H1 (cell line): ENCODE measurements at regions not wholly inside any gene's neighbourhood (a gene's known extent, or its start where the extent isn't known, plus 50 kb on each side); places are given as distances from the start of the nearest gene placed in this dataset.

Source experiments
- CTCF ChIA-PET: fragments of 300-600 bp; sonication (Branson Sonifier 250); formaldehyde crosslinking; loops from one replicate; lab custom pipeline; 2021; ENCODE audit not compliant: partially characterized antibody; lab: Charles Lee
- POLR2A ChIA-PET: fragments of 300-600 bp; sonication (Branson Sonifier 250); formaldehyde crosslinking; loops from one replicate; lab custom pipeline; 2021; ENCODE audit warnings: inconsistent platforms; ENCODE audit not compliant: partially characterized antibody; lab: Charles Lee
- DNase-seq, 2 experiments: peaks; one replicate each; pipeline versions ENCODE4 v3.0.0 to v3.0.0-alpha.2; 2010 to 2022; ENCODE audit warnings: low spot score in 2 of 2, low read depth in 1 of 2, mixed read lengths in 1 of 2
- FAIRE-seq: peaks from 2 replicates; lab custom pipeline; 2011; peaks lifted over from hg19 to GRCh38; lab: Jason Lieb, UNC
- H2AFZ ChIP-seq: 2 replicates; pipeline ENCODE4 v1.8.1; 2012; ENCODE audit warnings: low read length, inconsistent platforms
- H2AK5ac ChIP-seq: 2 replicates; pipeline ENCODE4 v1.6.1; 2013; ENCODE audit warnings: low read depth, low read length
- H2BK120ac ChIP-seq: replicated peaks from 2 replicates; pipeline ENCODE3; 2013; ENCODE audit warnings: low read depth, low read length, inconsistent platforms
- H2BK12ac ChIP-seq: 2 replicates; pipeline ENCODE4 v1.6.1; 2013; ENCODE audit warnings: low read depth, low read length
- H2BK15ac ChIP-seq: 2 replicates; pipeline ENCODE4 v1.6.1; 2013; ENCODE audit warnings: low read length
- H2BK20ac ChIP-seq: 2 replicates; pipeline ENCODE4 v1.6.1; 2013; ENCODE audit warnings: low read length
- H2BK5ac ChIP-seq: 2 replicates; pipeline ENCODE4 v1.6.1; 2013; ENCODE audit warnings: low read depth, low read length
- H3K14ac ChIP-seq: 2 replicates; pipeline ENCODE4 v1.6.1; 2013; ENCODE audit warnings: inconsistent platforms; ENCODE audit not compliant: insufficient read length
- H3K18ac ChIP-seq: 2 replicates; pipeline ENCODE4 v1.6.1; 2013; ENCODE audit warnings: low read length; ENCODE audit errors: extremely low read depth
- H3K23ac ChIP-seq: 2 replicates; pipeline ENCODE4 v1.6.1; 2013; ENCODE audit warnings: inconsistent platforms; ENCODE audit not compliant: insufficient read length
- H3K23me2 ChIP-seq: 2 replicates; pipeline ENCODE4 v1.6.1; 2013; ENCODE audit warnings: low read depth, low read length
- H3K27ac ChIP-seq: 2 replicates; pipeline ENCODE4 v1.6.1; 2011; ENCODE audit warnings: low read depth, low read length, inconsistent platforms
- H3K27me3 ChIP-seq, 4 experiments: replicated peaks in 1 of 4; 1 replicate in 1 of 4; 2 replicates in 3 of 4; pipeline versions ENCODE4 v1.6.1 to v1.8.1; 2011 to 2013; ENCODE audit warnings: low read length in 3 of 4, mild to moderate bottlenecking in 3 of 4, inconsistent platforms in 2 of 4, mixed read lengths in 2 of 4, moderate library complexity in 1 of 4; ENCODE audit not compliant: control insufficient read depth in 3 of 4, insufficient read depth in 3 of 4; ENCODE audit errors: extremely low read depth in 1 of 4
- H3K36me3 ChIP-seq, 4 experiments: 2 replicates each; pipeline versions ENCODE4 v1.6.1 to v1.8.1; 2011 to 2013; ENCODE audit warnings: mild to moderate bottlenecking in 4 of 4, low read length in 3 of 4, moderate library complexity in 2 of 4, control low read depth in 1 of 4, inconsistent platforms in 1 of 4; ENCODE audit not compliant: insufficient read depth in 4 of 4, control insufficient read depth in 2 of 4
- H3K4ac ChIP-seq: replicated peaks from 2 replicates; pipeline ENCODE3; 2013; ENCODE audit warnings: low read length, low read depth, mixed read lengths, inconsistent platforms; ENCODE audit not compliant: insufficient read length
- H3K4me1 ChIP-seq, 4 experiments: replicated peaks in 1 of 4; 1 replicate in 1 of 4; 2 replicates in 3 of 4; pipeline versions ENCODE4 v1.6.1 to v1.8.1; 2011 to 2013; ENCODE audit warnings: low read length in 3 of 4, inconsistent platforms in 2 of 4, mixed read lengths in 1 of 4; ENCODE audit not compliant: insufficient read depth in 4 of 4, control insufficient read depth in 3 of 4
- H3K4me2 ChIP-seq, 2 experiments: 2 replicates each; pipeline versions ENCODE4 v1.6.1 to v1.8.1; 2011 to 2013; ENCODE audit warnings: low read depth in 2 of 2, low read length in 2 of 2, control low read depth in 1 of 2, inconsistent platforms in 1 of 2, mild to moderate bottlenecking in 1 of 2; ENCODE audit not compliant: insufficient read depth in 1 of 2
- H3K4me3 ChIP-seq, 4 experiments: fragments of 200-600, 300-600 bp in 1 of 4; sonication (generic), shearing (Covaris generic), sonication (Bioruptor Twin) in 1 of 4; 2 replicates each; pipeline versions ENCODE4 v1.5.1 to v1.8.1; 2011 to 2016; ENCODE audit warnings: low read length in 4 of 4, low read depth in 3 of 4, control low read depth in 2 of 4, inconsistent platforms in 2 of 4, mild to moderate bottlenecking in 2 of 4, mixed read lengths in 1 of 4, moderate library complexity in 1 of 4; ENCODE audit not compliant: insufficient read depth in 2 of 4; ENCODE audit errors: extremely low read depth in 1 of 4
- H3K56ac ChIP-seq: replicated peaks from 2 replicates; pipeline ENCODE3; 2013; ENCODE audit warnings: low read depth, mild to moderate bottlenecking, mixed read lengths, low read length, inconsistent platforms; ENCODE audit not compliant: insufficient read length
- H3K79me1 ChIP-seq: 2 replicates; pipeline ENCODE4 v1.6.1; 2013; ENCODE audit warnings: low read depth, low read length, control low read depth
- H3K79me2 ChIP-seq, 2 experiments: 2 replicates each; pipeline versions ENCODE4 v1.6.1 to v1.8.1; 2012 to 2013; ENCODE audit warnings: low read length in 2 of 2, mild to moderate bottlenecking in 2 of 2, inconsistent platforms in 1 of 2; ENCODE audit not compliant: insufficient read depth in 2 of 2, control insufficient read depth in 1 of 2
- H3K9ac ChIP-seq, 4 experiments: replicated peaks in 1 of 4; 1 replicate in 1 of 4; 2 replicates in 3 of 4; pipeline versions ENCODE4 v1.6.1 to v1.8.1; 2011 to 2013; ENCODE audit warnings: low read depth in 3 of 4, low read length in 3 of 4, control low read depth in 2 of 4, mild to moderate bottlenecking in 2 of 4, moderate library complexity in 2 of 4, inconsistent platforms in 1 of 4; ENCODE audit errors: extremely low read depth in 1 of 4
- H3K9me3 ChIP-seq, 2 experiments: 2 replicates each; pipeline versions ENCODE4 v1.6.1 to v1.8.1; 2012 to 2013; ENCODE audit warnings: mild to moderate bottlenecking in 2 of 2, moderate library complexity in 2 of 2, control low read depth in 1 of 2, inconsistent platforms in 1 of 2, low read depth in 1 of 2, low read length in 1 of 2, mixed read lengths in 1 of 2; ENCODE audit not compliant: insufficient read depth in 2 of 2
- H4K20me1 ChIP-seq, 2 experiments: replicated peaks in 1 of 2; 2 replicates each; pipeline versions ENCODE3 to v1.8.1; 2011 to 2013; ENCODE audit warnings: inconsistent platforms in 2 of 2, low read length in 2 of 2, mild to moderate bottlenecking in 1 of 2; ENCODE audit not compliant: insufficient read depth in 2 of 2, control insufficient read depth in 1 of 2
- H4K5ac ChIP-seq: 2 replicates; pipeline ENCODE4 v1.6.1; 2013; ENCODE audit warnings: low read length, low read depth, mixed read lengths, inconsistent platforms; ENCODE audit not compliant: insufficient read length
- H4K8ac ChIP-seq: 2 replicates; pipeline ENCODE4 v1.8.0; 2013; ENCODE audit warnings: mild to moderate bottlenecking, moderate library complexity, low read length, inconsistent platforms; ENCODE audit not compliant: insufficient read depth; ENCODE audit errors: extremely low read depth
- H4K91ac ChIP-seq: replicated peaks from 2 replicates; pipeline ENCODE3; 2013; ENCODE audit warnings: low read length, mixed read lengths, inconsistent platforms; ENCODE audit not compliant: insufficient read length
- HDAC6 ChIP-seq: IDR thresholded peaks from one replicate; pipeline ENCODE4 v1.7.1; 2012; ENCODE audit warnings: low read depth, mild to moderate bottlenecking, inconsistent platforms, low read length, moderate library complexity
- JUN ChIP-seq: IDR thresholded peaks from 2 replicates; pipeline ENCODE4 v1.6.1; 2011; ENCODE audit warnings: low read depth, mild to moderate bottlenecking, improper control_type of control experiment, low read length
- NANOG ChIP-seq: IDR thresholded peaks from 2 replicates; pipeline ENCODE4 v1.6.1; 2011; ENCODE audit warnings: low read length, low read depth, mild to moderate bottlenecking, inconsistent platforms; ENCODE audit not compliant: insufficient read depth, poor library complexity, severe bottlenecking
- PHF8 ChIP-seq: fragments of 200-600 bp; sonication (generic); conservative IDR thresholded peaks from 2 replicates; pipeline ENCODE4 v1.7.1; 2012; ENCODE audit warnings: low read depth, mild to moderate bottlenecking, inconsistent platforms, low read length, moderate library complexity
- SP1 ChIP-seq: IDR thresholded peaks from 2 replicates; pipeline ENCODE4 v1.6.1; 2011; ENCODE audit warnings: low read depth, low read length
- ZNF274 ChIP-seq: IDR thresholded peaks from 2 replicates; pipeline ENCODE4 v1.7.0; 2012; ENCODE audit warnings: low read length, borderline replicate concordance; ENCODE audit errors: extremely low read depth
- WGBS, 2 experiments: shearing (Covaris generic) in 1 of 2; methylation state at CpG; one replicate each; pipeline versions ENCODE4 v1.1.6 to v1.1.7; 2013 to 2015; ENCODE audit warnings: low lambda C conversion rate in 2 of 2, mixed read lengths in 2 of 2, inconsistent platforms in 1 of 2, low coverage in 1 of 2, missing lambda C conversion rate in 1 of 2; ENCODE audit not compliant: insufficient replicate concordance in 2 of 2, insufficient coverage in 1 of 2, insufficient read length in 1 of 2; ENCODE audit errors: extremely low coverage in 1 of 2, missing lambda C conversion rate in 1 of 2; 5-methylcytosine and 5-hydroxymethylcytosine counted together
- TF ChIP-seq, protein P1 (sequence below): IDR thresholded peaks from 2 replicates; pipeline ENCODE4 v1.6.1; 2012; ENCODE audit warnings: inconsistent platforms
- TF ChIP-seq, protein P2 (sequence below): IDR thresholded peaks from 2 replicates; pipeline ENCODE4 v1.6.1; 2012; ENCODE audit warnings: low read length, inconsistent platforms
- TF ChIP-seq, protein P3 (sequence below): IDR thresholded peaks from 2 replicates; pipeline ENCODE4 v1.6.1; 2012; ENCODE audit warnings: inconsistent platforms
- TF ChIP-seq, protein P4 (sequence below): IDR thresholded peaks from 2 replicates; pipeline ENCODE4 v1.6.1; 2011; ENCODE audit warnings: low read length, improper control_type of control experiment

DNA sequence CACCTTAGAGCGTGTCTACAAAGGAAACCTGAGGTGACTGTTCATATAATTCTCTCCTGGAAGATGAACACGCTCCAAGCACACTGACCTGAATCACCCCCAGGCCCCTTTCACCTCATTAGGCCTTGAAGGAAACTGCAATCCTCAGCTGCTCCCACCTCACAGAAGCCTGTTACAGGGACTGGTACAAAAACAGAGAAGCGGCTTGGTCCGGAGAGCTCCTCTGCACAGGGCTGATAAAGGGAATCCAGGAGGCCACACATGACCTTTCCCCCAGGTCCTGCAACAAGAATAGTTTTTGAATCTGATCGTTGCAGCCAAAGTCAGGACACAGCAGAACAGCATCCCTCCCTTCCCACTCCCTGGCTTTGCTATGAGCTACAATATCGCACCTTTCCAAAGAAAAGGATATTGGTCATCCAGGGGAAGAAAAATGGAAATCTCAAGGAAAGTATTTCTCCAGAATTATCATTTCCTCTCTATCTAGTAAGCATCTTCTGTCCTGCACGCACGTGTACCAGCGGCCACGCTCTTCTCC, 666.7 kb downstream of the UQCRFS1 start:
- no peak overlapping the region for H4K5ac ChIP-seq
- no peaks in the 10 kb centered on the region for H3K9me3 ChIP-seq
- H3K27ac ChIP-seq, result no peak overlapping the region
- no peaks in the 10 kb centered on the region for H3K23me2 ChIP-seq
- H4K8ac ChIP-seq, result no peak overlapping the region
- H3K79me2 ChIP-seq, result no peaks in the 10 kb centered on the region
- no peak overlapping the region for H2AFZ ChIP-seq
- no peak overlapping the region for H3K56ac ChIP-seq
- H3K79me1 ChIP-seq, result no peaks in the 10 kb centered on the region
- no peak overlapping the region for H2BK12ac ChIP-seq
- H3K4ac ChIP-seq, result no peak overlapping the region
- H3K14ac ChIP-seq, result no peak overlapping the region
- no peaks in the 10 kb centered on the region for H4K20me1 ChIP-seq
- ChIA-PET CTCF (interaction anchor here (0.9 to 1.9 kb wide), 4 partner anchors 13 to 87 kb away, joined by 3 to 6 read pairs (median 5); no protein-coding TSS in a partner anchor), POLR2A (no interaction called here)
- H3K4me3 ChIP-seq, result no peak overlapping the region
- DNase-seq (no peak), FAIRE-seq (no peak)
- WGBS, 2 experiments, result 97% methylated on average over 10 of the region's 10 CpGs; no CpG with 5 or more reads in 1 of the 2 experiments
- no peak overlapping the region for H3K9ac ChIP-seq
- H2AK5ac ChIP-seq, result no peak overlapping the region
- H2BK120ac ChIP-seq, result no peak overlapping the region
- H3K27me3 ChIP-seq, result no peaks in the 10 kb centered on the region
- H2BK15ac ChIP-seq, result no peak overlapping the region
- no peaks in the 10 kb centered on the region for H3K36me3 ChIP-seq
- no peak overlapping the region for H4K91ac ChIP-seq
- H2BK20ac ChIP-seq, result no peak overlapping the region
- H3K4me2 ChIP-seq, result no peak overlapping the region
- no peak overlapping the region for H3K23ac ChIP-seq
- no peaks in the 10 kb centered on the region for H3K4me1 ChIP-seq
- H3K18ac ChIP-seq, result no peak overlapping the region
- H2BK5ac ChIP-seq, result no peak overlapping the region
- TF ChIP-seq, protein P1, sequence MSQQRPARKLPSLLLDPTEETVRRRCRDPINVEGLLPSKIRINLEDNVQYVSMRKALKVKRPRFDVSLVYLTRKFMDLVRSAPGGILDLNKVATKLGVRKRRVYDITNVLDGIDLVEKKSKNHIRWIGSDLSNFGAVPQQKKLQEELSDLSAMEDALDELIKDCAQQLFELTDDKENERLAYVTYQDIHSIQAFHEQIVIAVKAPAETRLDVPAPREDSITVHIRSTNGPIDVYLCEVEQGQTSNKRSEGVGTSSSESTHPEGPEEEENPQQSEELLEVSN, result no peak
- TF ChIP-seq, protein P2, sequence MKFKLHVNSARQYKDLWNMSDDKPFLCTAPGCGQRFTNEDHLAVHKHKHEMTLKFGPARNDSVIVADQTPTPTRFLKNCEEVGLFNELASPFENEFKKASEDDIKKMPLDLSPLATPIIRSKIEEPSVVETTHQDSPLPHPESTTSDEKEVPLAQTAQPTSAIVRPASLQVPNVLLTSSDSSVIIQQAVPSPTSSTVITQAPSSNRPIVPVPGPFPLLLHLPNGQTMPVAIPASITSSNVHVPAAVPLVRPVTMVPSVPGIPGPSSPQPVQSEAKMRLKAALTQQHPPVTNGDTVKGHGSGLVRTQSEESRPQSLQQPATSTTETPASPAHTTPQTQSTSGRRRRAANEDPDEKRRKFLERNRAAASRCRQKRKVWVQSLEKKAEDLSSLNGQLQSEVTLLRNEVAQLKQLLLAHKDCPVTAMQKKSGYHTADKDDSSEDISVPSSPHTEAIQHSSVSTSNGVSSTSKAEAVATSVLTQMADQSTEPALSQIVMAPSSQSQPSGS, result no peak
- no peak for TF ChIP-seq PHF8
- TF ChIP-seq, protein P3, sequence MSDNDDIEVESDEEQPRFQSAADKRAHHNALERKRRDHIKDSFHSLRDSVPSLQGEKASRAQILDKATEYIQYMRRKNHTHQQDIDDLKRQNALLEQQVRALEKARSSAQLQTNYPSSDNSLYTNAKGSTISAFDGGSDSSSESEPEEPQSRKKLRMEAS, result no peak
- no peak for TF ChIP-seq JUN
- TF ChIP-seq ZNF274, result no peak
- TF ChIP-seq, protein P4, sequence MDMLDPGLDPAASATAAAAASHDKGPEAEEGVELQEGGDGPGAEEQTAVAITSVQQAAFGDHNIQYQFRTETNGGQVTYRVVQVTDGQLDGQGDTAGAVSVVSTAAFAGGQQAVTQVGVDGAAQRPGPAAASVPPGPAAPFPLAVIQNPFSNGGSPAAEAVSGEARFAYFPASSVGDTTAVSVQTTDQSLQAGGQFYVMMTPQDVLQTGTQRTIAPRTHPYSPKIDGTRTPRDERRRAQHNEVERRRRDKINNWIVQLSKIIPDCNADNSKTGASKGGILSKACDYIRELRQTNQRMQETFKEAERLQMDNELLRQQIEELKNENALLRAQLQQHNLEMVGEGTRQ, result no peak
- no peak for TF ChIP-seq SP1
- no peak for TF ChIP-seq HDAC6
- no peak for TF ChIP-seq NANOG
